ENCODE measurements at regions not wholly inside any gene's neighbourhood (a gene's known extent, or its start where the extent isn't known, plus 50 kb on each side); places are given as distances from the start of the nearest gene placed in this dataset.

DNA sequence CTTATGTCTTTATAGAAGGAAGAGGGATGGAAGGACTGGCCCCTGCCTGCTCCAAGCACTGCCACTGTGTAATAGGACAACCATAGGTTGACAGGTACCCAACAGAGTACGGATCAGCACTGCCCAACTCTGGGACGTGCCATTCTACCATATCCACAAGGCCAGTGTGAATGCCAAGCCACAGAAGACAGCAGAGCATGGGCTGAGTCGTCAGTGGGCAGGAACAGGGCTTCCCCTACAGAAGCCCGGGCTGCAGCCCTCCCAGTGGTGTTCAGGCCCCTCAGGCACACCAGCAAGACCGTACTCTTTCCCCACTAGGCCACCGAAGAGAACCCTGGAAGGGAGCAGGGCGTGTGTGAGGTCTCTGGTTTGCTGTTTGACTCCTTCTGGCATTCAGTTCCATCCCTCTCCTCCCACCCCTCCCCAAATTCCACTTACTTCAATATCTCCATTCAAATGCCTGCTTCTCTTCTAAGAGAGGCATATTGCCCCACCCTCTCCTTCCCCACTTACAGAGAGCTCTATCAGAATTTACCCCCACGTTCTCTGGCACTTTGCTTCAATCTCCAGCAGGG lies 209.4 kb downstream of the FOXO1 start:
- no peak for DNase-seq (ENCODE audit: low spot score)

DNA sequence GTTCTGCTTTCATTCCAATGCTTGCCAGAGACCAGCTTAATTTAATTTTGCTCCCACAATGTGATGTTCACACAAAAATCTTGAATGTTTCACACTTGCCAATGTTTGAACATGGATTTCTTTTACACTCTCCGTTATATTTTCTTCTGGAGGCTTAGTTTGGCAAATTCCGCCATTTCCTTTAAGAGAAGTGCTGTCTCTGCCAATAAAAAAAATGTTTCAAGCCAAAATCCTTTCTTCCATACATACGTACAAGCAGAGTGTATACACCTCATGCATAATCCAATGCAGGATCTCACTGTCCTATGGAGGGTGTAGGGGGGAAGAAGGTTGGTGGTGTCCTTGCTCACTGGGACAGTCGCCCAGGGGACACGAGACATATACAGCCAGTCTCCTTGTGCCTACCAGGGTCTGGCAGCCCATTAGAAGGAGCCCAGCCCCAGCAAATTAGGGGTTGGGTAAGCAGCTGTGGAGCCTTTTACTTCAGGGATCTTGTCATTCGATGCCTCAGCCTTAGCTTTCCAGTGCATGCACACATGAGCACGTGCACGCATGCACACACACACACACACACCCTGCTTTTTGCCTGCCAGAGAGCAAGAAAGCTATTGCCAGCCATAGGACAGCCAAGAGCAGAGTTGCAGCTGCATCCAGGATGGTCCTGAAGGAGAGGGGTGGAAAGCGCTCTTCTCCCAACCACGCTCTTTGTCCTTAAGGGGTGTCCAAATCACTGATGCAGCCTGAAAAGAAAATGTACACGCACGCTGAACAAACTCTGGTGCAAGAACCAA lies 208.3 kb downstream of the FOXO1 start:
- no peak for DNase-seq (ENCODE audit: low spot score)

DNA sequence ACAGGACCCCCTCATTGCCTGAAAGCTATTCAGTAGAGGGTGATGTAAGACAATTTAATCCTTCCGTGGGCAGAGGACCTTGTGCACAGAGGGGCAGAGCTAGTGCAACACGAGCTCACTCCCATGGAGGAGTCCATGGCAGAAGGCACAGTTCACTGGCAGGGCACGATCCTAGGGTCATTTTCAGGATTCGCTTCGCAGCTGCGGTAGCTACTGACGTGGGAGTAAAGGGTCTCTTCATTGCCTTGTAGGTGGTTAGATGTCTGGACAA lies 207.8 kb downstream of the FOXO1 start:
- no peak for DNase-seq (ENCODE audit: low spot score)

DNA sequence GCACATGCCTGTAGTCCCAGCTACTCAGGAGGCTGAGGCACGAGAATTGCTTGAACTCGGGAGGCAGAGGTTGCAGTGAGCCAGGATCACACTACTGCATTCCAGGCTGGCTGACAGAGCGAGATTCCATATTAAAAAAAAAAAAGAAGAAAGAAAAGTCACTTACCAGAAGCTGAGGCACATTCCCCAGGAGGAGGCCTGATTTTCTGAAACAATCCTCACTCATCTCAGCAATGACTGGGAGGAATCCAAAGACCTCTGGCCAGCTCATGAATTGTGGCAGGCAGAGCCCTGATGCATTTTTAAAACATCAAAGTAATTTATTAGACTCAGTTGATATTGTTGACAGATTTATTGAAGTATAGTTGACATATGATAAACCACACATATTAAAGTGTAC lies 206.3 kb downstream of the FOXO1 start:
- DNase-seq (ENCODE audit: low spot score) = no peak

- DNase-seq (ENCODE audit: low spot score) = no peak
Measured at GRCh38 chr13:40464337-40465014, 202.0 kb downstream of the FOXO1 start.

DNA sequence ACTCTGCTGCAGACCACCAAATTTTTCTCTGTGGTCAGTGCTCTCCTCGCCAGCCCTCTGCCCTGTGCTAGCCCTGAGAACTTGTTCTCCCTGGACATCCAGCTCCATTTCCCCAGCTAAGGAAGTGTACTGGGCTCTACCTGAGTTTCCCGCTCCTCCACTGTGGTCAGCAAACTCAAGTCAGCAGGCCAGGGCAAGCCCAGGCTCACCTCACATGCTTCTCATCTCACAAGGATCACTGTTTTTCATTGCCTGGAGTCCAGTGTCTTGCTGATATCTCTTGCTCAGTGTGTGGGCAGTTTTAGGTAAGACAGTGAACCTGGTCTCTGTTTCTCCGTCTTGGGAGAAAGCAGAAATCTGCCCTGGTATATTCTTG lies 201.4 kb downstream of the FOXO1 start:
- no peak for DNase-seq (ENCODE audit: low spot score)

- DNase-seq (ENCODE audit: low spot score) = no peak
Measured at GRCh38 chr13:40466272-40466671, 200.2 kb downstream of the FOXO1 start.

- no peak for DNase-seq (ENCODE audit: low spot score)
Measured at GRCh38 chr13:40468227-40468838, 198.1 kb downstream of the FOXO1 start.

DNA sequence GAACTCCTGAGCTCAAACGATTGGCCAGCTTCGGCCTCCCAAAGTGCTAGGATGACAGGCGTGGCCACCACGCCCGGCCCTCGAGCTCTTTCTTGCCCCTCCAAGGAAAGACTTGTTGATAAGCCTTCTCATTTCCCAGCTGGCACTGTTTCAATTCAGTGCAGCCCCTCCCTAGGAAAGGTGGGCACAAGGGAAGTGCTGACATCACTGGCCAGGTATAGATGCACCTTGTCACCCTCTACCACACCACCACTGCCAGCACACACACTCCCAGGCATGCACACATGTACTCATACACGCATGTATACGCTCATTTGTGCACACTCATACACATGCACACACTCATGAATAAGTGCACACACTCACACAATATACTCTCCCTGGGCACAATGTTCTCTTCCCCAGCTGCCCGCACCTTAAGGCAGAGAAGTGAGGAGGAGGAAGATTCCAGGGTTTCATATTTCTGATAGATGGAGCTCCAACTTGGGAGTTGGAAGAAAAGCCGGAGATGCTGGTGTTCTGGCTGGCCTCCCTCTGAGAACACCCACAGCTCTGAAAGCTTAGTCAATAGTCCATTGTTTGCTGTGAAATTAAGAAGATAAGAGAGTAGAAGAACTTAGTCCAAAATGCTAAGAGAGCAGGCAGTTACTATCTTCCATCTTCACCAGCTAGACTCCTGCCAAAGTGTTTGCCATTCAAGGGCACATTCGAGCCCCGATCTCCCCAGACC lies 196.7 kb downstream of the FOXO1 start:
- no peak for DNase-seq (ENCODE audit: low spot score)

DNA sequence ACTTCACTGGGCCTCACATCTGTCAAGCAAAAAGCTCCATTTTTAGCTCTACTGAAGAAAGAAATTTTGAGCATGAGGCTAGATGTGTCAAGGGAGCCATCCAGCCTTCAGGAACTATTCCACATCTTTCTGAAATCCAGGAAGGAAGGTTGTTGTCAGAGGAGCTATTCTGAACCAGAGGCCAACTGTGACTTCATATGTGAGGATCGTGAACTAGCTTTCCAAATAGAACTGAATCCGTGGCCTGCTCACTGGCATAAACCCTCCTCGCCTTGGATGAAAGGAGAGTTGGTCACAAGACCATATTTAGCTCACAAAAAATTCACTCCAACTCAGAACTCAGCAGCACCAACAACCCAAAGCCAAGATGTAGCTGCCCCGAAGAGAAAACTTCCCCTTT lies 195.8 kb downstream of the FOXO1 start:
- DNase-seq (ENCODE audit: low spot score) = peak; percentile 53

DNA sequence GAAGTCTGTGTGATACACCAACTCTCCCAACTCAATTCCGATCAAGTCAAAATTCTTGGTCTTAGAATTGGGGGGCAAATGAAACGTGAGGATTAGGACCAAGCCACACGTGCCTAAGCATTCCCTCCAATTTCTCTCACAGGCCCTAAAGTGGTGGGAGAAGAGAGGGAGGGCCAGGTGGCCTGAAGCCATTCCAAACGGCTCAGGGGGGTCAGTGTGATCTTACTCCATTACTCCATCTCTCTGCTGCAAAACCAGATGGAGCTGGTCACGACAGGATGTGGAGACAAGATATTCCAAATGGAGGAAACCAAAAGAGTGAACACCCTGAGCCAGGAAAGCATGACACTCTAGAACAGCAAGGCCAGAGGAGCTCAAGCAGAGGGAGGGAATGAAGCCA lies 195.4 kb downstream of the FOXO1 start:
- DNase-seq (ENCODE audit: low spot score) = no peak

GRCh38 chr13:40471911-40472310 lies 194.5 kb downstream of the FOXO1 start:
- no peak for DNase-seq (ENCODE audit: low spot score)

GRCh38 chr13:40472427-40473220 lies 193.8 kb downstream of the FOXO1 start:
- no peak for DNase-seq (ENCODE audit: low spot score)

DNA sequence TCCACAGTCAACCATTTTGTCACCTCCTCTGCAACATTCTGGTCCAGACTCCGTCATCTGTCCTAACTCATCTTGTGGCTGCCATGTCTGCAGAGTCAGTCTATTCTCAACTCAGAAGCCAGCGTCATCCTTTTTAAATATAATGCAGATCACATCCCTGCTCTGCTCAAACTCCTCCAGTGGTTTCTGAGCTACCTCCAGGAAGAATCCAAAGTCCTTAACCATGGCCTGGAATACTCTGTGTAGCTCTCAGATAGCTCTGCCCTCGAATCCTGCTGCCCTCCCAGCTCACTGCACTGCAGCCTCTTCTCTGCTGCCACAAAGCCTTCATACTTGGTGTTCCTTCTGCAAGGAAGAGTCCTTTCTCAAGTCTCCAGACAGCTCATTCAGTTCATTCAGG lies 190.8 kb downstream of the FOXO1 start:
- no peak for DNase-seq (ENCODE audit: low spot score)

DNA sequence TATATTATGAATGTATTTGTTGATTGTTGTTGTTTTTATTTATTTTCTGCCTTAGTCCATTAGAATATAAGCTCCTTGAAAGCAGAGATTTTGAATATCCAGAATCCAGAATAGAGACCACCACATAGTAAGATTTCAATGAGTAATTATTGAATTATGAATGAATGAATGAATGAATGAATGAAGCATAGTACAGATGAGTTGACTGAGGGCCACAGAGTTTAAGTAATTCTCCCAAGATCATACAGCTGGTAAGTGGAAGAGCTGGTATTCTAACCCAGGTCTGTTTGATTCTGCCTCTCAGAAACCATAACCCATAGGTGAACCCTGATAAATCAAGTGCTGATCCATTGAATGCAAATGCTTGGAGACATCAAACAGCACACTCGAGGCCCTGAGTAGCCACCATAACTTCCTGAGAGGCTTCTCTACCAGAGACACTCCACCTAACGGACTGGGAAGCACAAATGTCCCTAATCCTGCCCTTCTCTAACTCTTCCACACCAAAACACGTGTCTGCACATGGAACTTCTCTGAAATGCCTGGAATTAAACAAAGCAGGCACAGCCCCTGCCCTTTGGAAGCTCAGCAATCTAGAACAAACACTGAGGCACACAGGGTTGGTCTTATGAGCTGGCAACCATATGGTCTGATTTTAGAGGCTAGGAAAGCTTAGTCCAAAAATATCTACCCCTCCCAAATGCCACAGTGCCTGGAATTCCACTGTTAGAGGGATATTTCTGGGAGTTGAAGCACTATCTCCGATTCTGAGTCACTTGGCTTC lies 190.1 kb downstream of the FOXO1 start:
- DNase-seq (ENCODE audit: low spot score) = peak; percentile 68

- no peak for DNase-seq (ENCODE audit: low spot score)
Measured at GRCh38 chr13:40477623-40478608, 188.5 kb downstream of the FOXO1 start.

- no peak for DNase-seq (ENCODE audit: low spot score)
Measured at GRCh38 chr13:40478775-40479174, 187.7 kb downstream of the FOXO1 start.

- no peak for DNase-seq (ENCODE audit: low spot score)
Measured at GRCh38 chr13:40479196-40479845, 187.1 kb downstream of the FOXO1 start.

Measured in GM03348 (cell line).